ENCODE measurements at regions not wholly inside any gene's neighbourhood (a gene's known extent, or its start where the extent isn't known, plus 50 kb on each side); places are given as distances from the start of the nearest gene placed in this dataset.

DNA sequence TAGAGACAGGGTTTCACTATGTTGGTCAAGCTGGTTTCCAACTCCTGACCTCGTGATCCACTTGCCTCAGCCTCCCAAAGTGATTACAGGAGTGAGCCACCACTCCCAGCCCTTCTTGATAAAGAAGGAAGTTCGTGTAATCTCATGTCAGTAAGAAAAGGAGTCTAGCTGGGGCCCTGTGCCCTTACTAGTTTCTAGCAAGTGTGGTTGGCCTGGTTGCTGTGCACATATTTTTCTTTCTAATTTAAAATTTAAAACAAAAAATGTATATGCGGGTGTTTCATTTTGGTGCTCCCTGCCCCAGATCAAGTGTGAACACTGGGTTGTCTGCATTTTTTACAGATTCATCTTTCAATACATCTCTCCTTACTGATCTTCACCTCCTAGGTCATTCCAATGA is 770.8 kb upstream of the TENM4 start:
- Histone ChIP-seq H2AFZ (ENCODE audit: low read length) (no peak overlapping the region), H3K23me2 (ENCODE audit: low read depth, low read length) (no peaks in the 10 kb centered on the region), H3K4me2 (ENCODE audit: insufficient read depth in 1 of 2, low read depth in 2 of 2, low read length in 2 of 2) (no peak overlapping the region), H3K23ac (ENCODE audit: insufficient read length) (no peak overlapping the region), H3K4ac (replicated peaks; ENCODE audit: insufficient read length, low read depth, low read length) (no peak overlapping the region), H3K27ac (ENCODE audit: low read depth, low read length) (no peak overlapping the region), H2BK20ac (ENCODE audit: low read length) (no peak overlapping the region), H3K56ac (replicated peaks; ENCODE audit: insufficient read length, low read depth, low read length) (no peak overlapping the region), H3K4me3 (ENCODE audit: extremely low read depth in 1 of 4, insufficient read depth in 2 of 4, low read depth in 3 of 4, low read length in 4 of 4) (no peak overlapping the region), H4K5ac (ENCODE audit: insufficient read length, low read depth, low read length) (no peak overlapping the region), H2BK15ac (ENCODE audit: low read length) (no peak overlapping the region), H3K79me1 (ENCODE audit: low read depth, low read length) (no peaks in the 10 kb centered on the region), H2AK5ac (ENCODE audit: low read depth, low read length) (no peak overlapping the region), H4K91ac (replicated peaks; ENCODE audit: insufficient read length, low read length) (no peak overlapping the region), H2BK12ac (ENCODE audit: low read depth, low read length) (no peak overlapping the region), H2BK120ac (replicated peaks; ENCODE audit: low read depth, low read length) (no peak overlapping the region), H3K14ac (ENCODE audit: insufficient read length) (no peak overlapping the region), H3K27me3 (replicated peaks in 1 of 4; ENCODE audit: control insufficient read depth in 3 of 4, extremely low read depth in 1 of 4, insufficient read depth in 3 of 4, low read length in 3 of 4) (no peaks in the 10 kb centered on the region), H3K18ac (ENCODE audit: extremely low read depth, low read length) (no peak overlapping the region), H3K36me3 (ENCODE audit: control insufficient read depth in 2 of 4, insufficient read depth in 4 of 4, low read length in 3 of 4) (no peaks in the 10 kb centered on the region), H4K8ac (ENCODE audit: extremely low read depth, insufficient read depth, low read length) (no peak overlapping the region), H2BK5ac (ENCODE audit: low read depth, low read length) (no peak overlapping the region), H3K9ac (replicated peaks in 1 of 4; ENCODE audit: extremely low read depth in 1 of 4, low read depth in 3 of 4, low read length in 3 of 4) (no peak overlapping the region), H4K20me1 (replicated peaks in 1 of 2; ENCODE audit: control insufficient read depth in 1 of 2, insufficient read depth in 2 of 2, low read length in 2 of 2) (no peaks in the 10 kb centered on the region), H3K4me1 (replicated peaks in 1 of 4; ENCODE audit: control insufficient read depth in 3 of 4, insufficient read depth in 4 of 4, low read length in 3 of 4) (no peaks in the 10 kb centered on the region), H3K79me2 (ENCODE audit: control insufficient read depth in 1 of 2, insufficient read depth in 2 of 2, low read length in 2 of 2) (no peaks in the 10 kb centered on the region), H3K9me3 (ENCODE audit: insufficient read depth in 2 of 2, low read depth in 1 of 2, low read length in 1 of 2) (no peaks in the 10 kb centered on the region)
- WGBS, 2 experiments (ENCODE audit: extremely low coverage in 1 of 2, insufficient coverage in 1 of 2, insufficient read length in 1 of 2, insufficient replicate concordance in 2 of 2, low coverage in 1 of 2, low lambda C conversion rate in 2 of 2, missing lambda C conversion rate in 1 of 2), result 82% methylated on average over 3 of the region's 3 CpGs; no CpG with 5 or more reads in 1 of the 2 experiments
- FAIRE-seq, result no peak
- ChIA-PET CTCF (ENCODE audit: partially characterized antibody) (interaction anchor here (0.8 kb wide), 1 partner anchor 33 kb away, joined by 4 read pairs; no protein-coding TSS in a partner anchor), POLR2A (ENCODE audit: partially characterized antibody) (no interaction called here)
- DNase-seq (ENCODE audit: low read depth in 1 of 2, low spot score in 2 of 2), result no peak
- TF ChIP-seq TAF1 (IDR thresholded peaks at IDR 0.05; ENCODE audit: low read depth, low read length), result no peak
- no peak for TF ChIP-seq RBBP5 (IDR thresholded peaks at IDR 0.05; ENCODE audit: borderline replicate concordance, low read depth, low read length)
- no peak for TF ChIP-seq TAF7 (optimal IDR thresholded peaks at IDR 0.05; ENCODE audit: borderline replicate concordance, low read depth, low read length)
- TF ChIP-seq JUN (IDR thresholded peaks at IDR 0.05; ENCODE audit: low read depth, low read length), result no peak
- no peak for TF ChIP-seq RFX5 (IDR thresholded peaks at IDR 0.05; ENCODE audit: borderline replicate concordance, low read depth, low read length)
- TF ChIP-seq, protein P1, sequence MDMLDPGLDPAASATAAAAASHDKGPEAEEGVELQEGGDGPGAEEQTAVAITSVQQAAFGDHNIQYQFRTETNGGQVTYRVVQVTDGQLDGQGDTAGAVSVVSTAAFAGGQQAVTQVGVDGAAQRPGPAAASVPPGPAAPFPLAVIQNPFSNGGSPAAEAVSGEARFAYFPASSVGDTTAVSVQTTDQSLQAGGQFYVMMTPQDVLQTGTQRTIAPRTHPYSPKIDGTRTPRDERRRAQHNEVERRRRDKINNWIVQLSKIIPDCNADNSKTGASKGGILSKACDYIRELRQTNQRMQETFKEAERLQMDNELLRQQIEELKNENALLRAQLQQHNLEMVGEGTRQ (IDR thresholded peaks at IDR 0.05; ENCODE audit: low read length), result no peak
- no peak for TF ChIP-seq CEBPB (IDR thresholded peaks at IDR 0.05; ENCODE audit: low read depth, low read length)
- TF ChIP-seq FOSL1 (IDR thresholded peaks at IDR 0.05; ENCODE audit: insufficient read depth, low read depth, low read length), result no peak
- TF ChIP-seq YY1 (IDR thresholded peaks at IDR 0.05; ENCODE audit: low read depth, low read length), result no peak
- TF ChIP-seq HDAC6 (IDR thresholded peaks at IDR 0.05; ENCODE audit: low read depth, low read length), result no peak
- TF ChIP-seq SIN3A (conservative IDR thresholded peaks at IDR 0.05 in 1 of 2, IDR thresholded peaks at IDR 0.05 in 1 of 2; ENCODE audit: low read depth in 1 of 2, low read length in 2 of 2), result no peak

Measured in H1 (cell line).